ENCODE measurements at regions not wholly inside any gene's neighbourhood (a gene's known extent, or its start where the extent isn't known, plus 50 kb on each side); places are given as distances from the start of the nearest gene placed in this dataset.

GRCh38 chr11:71078482-71078881 lies 173.9 kb downstream of the SHANK2 start:
- Histone ChIP-seq H3K9me1 (replicated peaks; ENCODE audit: control insufficient read depth, extremely low read depth, insufficient read depth, low read length) (no peaks in the 10 kb centered on the region), H3K27me3 (ENCODE audit: control insufficient read depth in 2 of 2, insufficient read depth in 2 of 2, low read length in 2 of 2) (no peaks in the 10 kb centered on the region), H3K27ac (ENCODE audit: insufficient read depth, low read depth, low read length) (no peak overlapping the region), H3K4me3 (replicated peaks in 1 of 3; ENCODE audit: insufficient read depth in 1 of 3, low read depth in 1 of 3, low read length in 3 of 3) (no peak overlapping the region), H3K79me2 (ENCODE audit: control insufficient read depth, insufficient read depth, low read length) (no peaks in the 10 kb centered on the region), H3K9ac (replicated peaks; ENCODE audit: extremely low read depth, insufficient read depth, low read length) (no peak overlapping the region), H2AFZ (ENCODE audit: low read depth, low read length) (no peak overlapping the region), H4K20me1 (replicated peaks; ENCODE audit: control insufficient read depth, extremely low read depth, insufficient read depth, low read length) (no peaks in the 10 kb centered on the region), H3K4me2 (ENCODE audit: insufficient read depth, low read length) (no peak overlapping the region), H3K36me3 (ENCODE audit: control insufficient read depth in 2 of 2, extremely low read depth in 1 of 2, insufficient read depth in 2 of 2, low read length in 2 of 2) (no peaks in the 10 kb centered on the region), H3K9me3 (replicated peaks; ENCODE audit: control insufficient read depth, insufficient read depth, low read length) (peaks cover 2% of the 10 kb centered on the region), H3K4me1 (ENCODE audit: control insufficient read depth, extremely low read depth, insufficient read depth, low read length) (no peaks in the 10 kb centered on the region)
- BruUV-seq (replicated peaks): no TSS peak
- ChIA-PET CTCF (no interaction called here), POLR2A (no interaction called here)
- intact Hi-C loops (cut with micrococcal nuclease) (no loop called here), dilution Hi-C loops (cut with MboI; ENCODE audit: extremely low pct_ligation_motif_present, low sequenced_read_pairs) (no loop called here)
- DNase-seq (ENCODE audit: low read depth, low spot score) (no peak), FAIRE-seq (no peak)
- TF ChIP-seq GATA2 (IDR thresholded peaks at IDR 0.05; ENCODE audit: insufficient read depth, insufficient read length, low read depth, low read length) (no peak), POLR2A (IDR thresholded peaks at IDR 0.05; ENCODE audit: low read depth, low read length) (no peak), JUN (IDR thresholded peaks at IDR 0.05; ENCODE audit: borderline replicate concordance, insufficient read depth, insufficient read length, low read depth) (no peak), EZH2 (IDR thresholded peaks at IDR 0.05; ENCODE audit: borderline replicate concordance, low read depth, low read length, severe bottlenecking) (no peak), MAX (IDR thresholded peaks at IDR 0.05; ENCODE audit: insufficient read depth, insufficient read length) (no peak), POLR2AphosphoS5 (IDR thresholded peaks at IDR 0.05; ENCODE audit: insufficient read depth, low read depth, low read length) (no peak), MYC (IDR thresholded peaks at IDR 0.05; ENCODE audit: low read depth, low read length) (no peak)
- TF ChIP-seq, protein P1, sequence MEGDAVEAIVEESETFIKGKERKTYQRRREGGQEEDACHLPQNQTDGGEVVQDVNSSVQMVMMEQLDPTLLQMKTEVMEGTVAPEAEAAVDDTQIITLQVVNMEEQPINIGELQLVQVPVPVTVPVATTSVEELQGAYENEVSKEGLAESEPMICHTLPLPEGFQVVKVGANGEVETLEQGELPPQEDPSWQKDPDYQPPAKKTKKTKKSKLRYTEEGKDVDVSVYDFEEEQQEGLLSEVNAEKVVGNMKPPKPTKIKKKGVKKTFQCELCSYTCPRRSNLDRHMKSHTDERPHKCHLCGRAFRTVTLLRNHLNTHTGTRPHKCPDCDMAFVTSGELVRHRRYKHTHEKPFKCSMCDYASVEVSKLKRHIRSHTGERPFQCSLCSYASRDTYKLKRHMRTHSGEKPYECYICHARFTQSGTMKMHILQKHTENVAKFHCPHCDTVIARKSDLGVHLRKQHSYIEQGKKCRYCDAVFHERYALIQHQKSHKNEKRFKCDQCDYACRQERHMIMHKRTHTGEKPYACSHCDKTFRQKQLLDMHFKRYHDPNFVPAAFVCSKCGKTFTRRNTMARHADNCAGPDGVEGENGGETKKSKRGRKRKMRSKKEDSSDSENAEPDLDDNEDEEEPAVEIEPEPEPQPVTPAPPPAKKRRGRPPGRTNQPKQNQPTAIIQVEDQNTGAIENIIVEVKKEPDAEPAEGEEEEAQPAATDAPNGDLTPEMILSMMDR (IDR thresholded peaks at IDR 0.05; ENCODE audit: extremely low read depth in 1 of 2, insufficient read depth in 1 of 2, low read depth in 1 of 2, low read length in 2 of 2): no peak

Measured in endothelial cell of umbilical vein (primary cell).